Tibial nerve (tissue), 4 donors: ENCODE measurements at regions not wholly inside any gene's neighbourhood (a gene's known extent, or its start where the extent isn't known, plus 50 kb on each side); places are given as distances from the start of the nearest gene placed in this dataset.

ENCODE experiments used
- CTCF ChIP-seq, 5 experiments: fragments of 200-600 bp in 3 of 5; fragments of 450-650 bp in 2 of 5; sonication (generic) in 3 of 5; IDR thresholded peaks; one replicate each; pipeline ENCODE4 v1.5.1; 2016 to 2019; ENCODE audit warnings: antibody characterized with exemption in 5 of 5, mild to moderate bottlenecking in 3 of 5, moderate library complexity in 2 of 5
- EP300 ChIP-seq, 2 donors: sonication (generic); formaldehyde crosslinking; IDR thresholded peaks; one replicate each; pipeline ENCODE4 v1.6.1; 2017; ENCODE audit warnings: antibody characterized with exemption in 2 of 2, mild to moderate bottlenecking in 1 of 2

DNA sequence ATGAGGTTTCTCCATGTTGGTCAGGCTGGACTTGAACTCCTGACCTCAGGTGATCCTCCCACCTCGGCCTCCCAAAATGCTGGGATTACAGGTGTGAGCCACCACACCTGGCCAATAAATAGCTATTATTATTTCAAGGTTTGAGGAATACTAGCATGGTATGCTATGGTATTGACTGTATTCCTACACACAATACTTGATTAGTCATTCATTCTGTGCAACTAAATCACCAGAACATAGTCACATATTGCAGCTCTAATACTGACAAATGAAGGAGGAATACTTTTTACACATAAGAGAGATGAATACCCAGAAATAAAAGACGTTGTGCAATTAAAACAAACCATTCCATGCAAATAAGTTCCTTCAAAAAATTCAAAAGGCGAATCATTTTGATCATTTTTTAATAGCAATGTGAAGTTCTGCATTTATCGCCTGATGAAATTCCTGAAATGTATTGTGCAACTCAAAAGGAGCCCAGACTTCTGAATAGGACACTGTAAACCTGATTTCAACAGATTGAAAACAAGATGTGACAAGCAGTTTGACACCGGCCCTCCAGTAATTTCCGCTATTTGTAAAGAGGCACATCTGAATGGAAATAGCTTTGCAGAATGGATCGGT, 687.4 kb upstream of the SEMA6A start:
- TF ChIP-seq CTCF (IDR thresholded peaks at IDR 0.05): no peak
- TF ChIP-seq EP300 (IDR thresholded peaks at IDR 0.05): no peak
